KMS-11 (cell line): ENCODE measurements at regions not wholly inside any gene's neighbourhood (a gene's known extent, or its start where the extent isn't known, plus 50 kb on each side); places are given as distances from the start of the nearest gene placed in this dataset.
"Not testable (repeated sequence)": the region's sequence is repeated elsewhere in the genome, so short reads cannot be mapped to it uniquely, and the experiment has no call there.

Experiments used
- H2AFZ ChIP-seq: fragments of 200-600 bp; sonication (generic); 2 replicates; pipeline ENCODE4 v1.6.1; 2016; ENCODE audit warnings: antibody characterized with exemption, mixed run types, low read depth
- H3K27ac ChIP-seq: fragments of 200-600 bp; sonication (generic); 2 replicates; pipeline ENCODE4 v1.6.1; 2016; ENCODE audit warnings: mild to moderate bottlenecking, mixed run types
- H3K27me3 ChIP-seq: fragments of 200-600 bp; sonication (generic); 2 replicates; pipeline ENCODE4 v1.6.1; 2017; ENCODE audit warnings: mild to moderate bottlenecking, low read depth, mixed run types, moderate library complexity; ENCODE audit not compliant: insufficient read depth
- H3K36me3 ChIP-seq: fragments of 200-600 bp; sonication (generic); 2 replicates; pipeline ENCODE4 v1.6.1; 2017; ENCODE audit warnings: mild to moderate bottlenecking, mixed run types; ENCODE audit not compliant: insufficient read depth
- H3K4me1 ChIP-seq: fragments of 200-600 bp; sonication (generic); 2 replicates; pipeline ENCODE4 v1.6.1; 2016; ENCODE audit warnings: mild to moderate bottlenecking, low read depth, mixed run types; ENCODE audit not compliant: poor library complexity, severe bottlenecking
- H3K4me2 ChIP-seq: fragments of 200-600 bp; sonication (generic); 2 replicates; pipeline ENCODE4 v1.7.0; 2016; ENCODE audit warnings: mild to moderate bottlenecking, mixed run types
- H3K4me3 ChIP-seq: fragments of 200-600 bp; sonication (generic); IDR thresholded peaks from 2 replicates; pipeline ENCODE4 v1.6.1; 2017; ENCODE audit warnings: low read depth, low read length, mixed read lengths; ENCODE audit not compliant: insufficient read depth
- H3K79me2 ChIP-seq: fragments of 200-600 bp; sonication (generic); 2 replicates; pipeline ENCODE4 v1.6.1; 2016; ENCODE audit warnings: low read depth, mixed run types; ENCODE audit not compliant: insufficient read depth
- H3K9ac ChIP-seq: fragments of 200-600 bp; sonication (generic); 2 replicates; pipeline ENCODE4 v1.6.1; 2016; ENCODE audit warnings: mild to moderate bottlenecking, mixed run types
- H4K20me1 ChIP-seq: fragments of 200-600 bp; sonication (generic); 2 replicates; pipeline ENCODE4 v1.6.1; 2016; ENCODE audit warnings: mild to moderate bottlenecking, mixed run types; ENCODE audit not compliant: insufficient read depth
- CTCF ChIP-seq: fragments of 200-600 bp; sonication (generic); conservative IDR thresholded peaks from 2 replicates; pipeline ENCODE4 v1.6.1; 2017; ENCODE audit warnings: low read depth, mild to moderate bottlenecking, antibody characterized with exemption, low read length, moderate library complexity, mixed read lengths

GRCh38 chr13:76285463-76285862 lies 600.7 kb downstream of the KCTD12 start:
- no peaks in the 10 kb centered on the region for H3K79me2 ChIP-seq
- H3K36me3 ChIP-seq, result no peaks in the 10 kb centered on the region
- no peak overlapping the region for H3K27ac ChIP-seq
- H2AFZ ChIP-seq, result no peak overlapping the region
- peaks cover 15% of the 10 kb centered on the region for H3K4me1 ChIP-seq
- no peak overlapping the region for H3K4me3 ChIP-seq
- H4K20me1 ChIP-seq, result no peaks in the 10 kb centered on the region
- TF ChIP-seq CTCF, result no peak
- no peaks in the 10 kb centered on the region for H3K27me3 ChIP-seq
- no peak overlapping the region for H3K4me2 ChIP-seq
- H3K9ac ChIP-seq, result no peak overlapping the region

- H3K36me3 ChIP-seq, H3K79me2 ChIP-seq, H3K4me1 ChIP-seq, H4K20me1 ChIP-seq, H3K4me2 ChIP-seq, H3K27me3 ChIP-seq, H2AFZ ChIP-seq, H3K9ac ChIP-seq, H3K4me3 ChIP-seq, H3K27ac ChIP-seq: not testable (repeated sequence)
Observed at GRCh38 chr13:76279766-76280165, 606.4 kb downstream of the KCTD12 start.

- Histone ChIP-seq H3K4me2 (no peak overlapping the region), H3K79me2 (no peaks in the 10 kb centered on the region), H3K27me3 (no peaks in the 10 kb centered on the region), H3K4me3 (no peak overlapping the region), H2AFZ (no peak overlapping the region), H4K20me1 (no peaks in the 10 kb centered on the region), H3K36me3 (no peaks in the 10 kb centered on the region), H3K9ac (no peak overlapping the region), H3K4me1 (no peaks in the 10 kb centered on the region), H3K27ac (no peak overlapping the region)
- no peak for TF ChIP-seq CTCF
Observed at GRCh38 chr13:76271728-76272232, 614.4 kb downstream of the KCTD12 start.

- not testable (repeated sequence) for H3K79me2 ChIP-seq, H4K20me1 ChIP-seq, H3K9ac ChIP-seq, H2AFZ ChIP-seq, H3K27ac ChIP-seq, H3K27me3 ChIP-seq, H3K4me1 ChIP-seq, H3K4me2 ChIP-seq, H3K36me3 ChIP-seq, H3K4me3 ChIP-seq
Observed at GRCh38 chr13:76268307-76268706, 617.9 kb downstream of the KCTD12 start.

GRCh38 chr13:76267216-76267615 lies 619.0 kb downstream of the KCTD12 start:
- no peak overlapping the region for H3K4me2 ChIP-seq
- H4K20me1 ChIP-seq, result no peaks in the 10 kb centered on the region
- no peak overlapping the region for H3K9ac ChIP-seq
- no peak overlapping the region for H2AFZ ChIP-seq
- TF ChIP-seq CTCF, result no peak
- no peaks in the 10 kb centered on the region for H3K36me3 ChIP-seq
- no peaks in the 10 kb centered on the region for H3K27me3 ChIP-seq
- no peaks in the 10 kb centered on the region for H3K4me1 ChIP-seq
- H3K79me2 ChIP-seq, result no peaks in the 10 kb centered on the region
- H3K27ac ChIP-seq, result no peak overlapping the region
- no peak overlapping the region for H3K4me3 ChIP-seq
